Liver (tissue), 8 donors: ENCODE measurements at regions not wholly inside any gene's neighbourhood (a gene's known extent, or its start where the extent isn't known, plus 50 kb on each side); places are given as distances from the start of the nearest gene placed in this dataset.

ENCODE experiments used
- DNase-seq: peaks from one replicate; pipeline ENCODE4 v3.0.0-alpha.2; 2017; ENCODE audit warnings: low spot score
- H3K27ac ChIP-seq, 2 donors: one replicate each; pipeline ENCODE4 v1.7.0; 2013; ENCODE audit warnings: inconsistent platforms in 2 of 2, low read length in 2 of 2, control low read depth in 1 of 2, low read depth in 1 of 2, mild to moderate bottlenecking in 1 of 2
- H3K27me3 ChIP-seq, 4 donors: one replicate each; pipeline versions ENCODE4 v1.6.1 to v1.7.0; 2013; ENCODE audit warnings: low read length in 3 of 4, inconsistent platforms in 1 of 4, mild to moderate bottlenecking in 1 of 4, moderate library complexity in 1 of 4; ENCODE audit not compliant: control insufficient read depth in 4 of 4, insufficient read depth in 4 of 4
- H3K36me3 ChIP-seq, 4 donors: one replicate each; pipeline versions ENCODE4 v1.6.1 to v1.7.0; 2013; ENCODE audit warnings: low read length in 3 of 4, mild to moderate bottlenecking in 3 of 4, low read depth in 1 of 4, moderate library complexity in 1 of 4; ENCODE audit not compliant: control insufficient read depth in 4 of 4, insufficient read depth in 3 of 4
- H3K4me1 ChIP-seq, 4 donors: one replicate each; pipeline versions ENCODE4 v1.6.1 to v1.7.0; 2013; ENCODE audit warnings: low read length in 3 of 4, mild to moderate bottlenecking in 3 of 4, moderate library complexity in 1 of 4; ENCODE audit not compliant: control insufficient read depth in 4 of 4, insufficient read depth in 4 of 4
- H3K4me3 ChIP-seq, 3 donors: one replicate each; pipeline versions ENCODE4 v1.6.1 to v1.7.0; 2013; ENCODE audit warnings: low read length in 3 of 3, control low read depth in 1 of 3, low read depth in 1 of 3, mild to moderate bottlenecking in 1 of 3
- H3K9ac ChIP-seq, 2 donors: one replicate each; pipeline ENCODE4 v1.7.0; 2013; ENCODE audit warnings: low read length in 2 of 2, mild to moderate bottlenecking in 2 of 2, moderate library complexity in 2 of 2, control low read depth in 1 of 2, low read depth in 1 of 2
- H3K9me3 ChIP-seq, 4 donors: one replicate each; pipeline versions ENCODE4 v1.6.1 to v1.7.0; 2013; ENCODE audit warnings: low read length in 3 of 4; ENCODE audit not compliant: control insufficient read depth in 4 of 4
- ATF3 ChIP-seq: IDR thresholded peaks from 2 replicates; pipeline ENCODE4 v1.6.1; 2016; ENCODE audit warnings: antibody characterized with exemption
- CTCF ChIP-seq: fragments of 150-350 bp; IDR thresholded peaks from 2 replicates; pipeline ENCODE4 v1.5.1; 2017; ENCODE audit warnings: improper control_type of control experiment, low read depth, low read length; ENCODE audit not compliant: missing input control
- EGR1 ChIP-seq, 2 donors: IDR thresholded peaks; 2 replicates each; pipeline ENCODE4 v1.6.1; 2016 to 2018; ENCODE audit warnings: antibody characterized with exemption in 2 of 2, low read depth in 2 of 2
- FOXA1 ChIP-seq: IDR thresholded peaks from 2 replicates; pipeline ENCODE4 v1.6.1; 2016; ENCODE audit warnings: antibody characterized with exemption
- FOXA2 ChIP-seq: IDR thresholded peaks from 2 replicates; pipeline ENCODE4 v1.6.1; 2016; ENCODE audit warnings: antibody characterized with exemption
- GABPA ChIP-seq, 2 donors: IDR thresholded peaks in 1 of 2; conservative IDR thresholded peaks in 1 of 2; 2 replicates each; pipeline ENCODE4 v1.6.1; 2016; ENCODE audit warnings: antibody characterized with exemption in 2 of 2, mild to moderate bottlenecking in 1 of 2, moderate library complexity in 1 of 2
- HNF4A ChIP-seq, 2 donors: conservative IDR thresholded peaks; 2 replicates each; pipeline ENCODE4 v1.6.1; 2016; ENCODE audit warnings: antibody characterized with exemption in 2 of 2, mild to moderate bottlenecking in 2 of 2
- HNF4G ChIP-seq: IDR thresholded peaks from 2 replicates; pipeline ENCODE4 v1.6.1; 2016; ENCODE audit warnings: antibody characterized with exemption
- JUND ChIP-seq, 2 donors: IDR thresholded peaks; 2 replicates each; pipeline ENCODE4 v1.6.1; 2016; ENCODE audit warnings: antibody characterized with exemption in 2 of 2
- MAX ChIP-seq: IDR thresholded peaks from 2 replicates; pipeline ENCODE4 v1.6.1; 2016; ENCODE audit warnings: antibody characterized with exemption
- NR2F2 ChIP-seq: IDR thresholded peaks from 2 replicates; pipeline ENCODE4 v1.6.1; 2016; ENCODE audit warnings: antibody characterized with exemption
- RAD21 ChIP-seq, 2 donors: IDR thresholded peaks; 2 replicates each; pipeline ENCODE4 v1.6.1; 2016; ENCODE audit warnings: antibody characterized with exemption in 2 of 2, mild to moderate bottlenecking in 2 of 2
- REST ChIP-seq: IDR thresholded peaks from 2 replicates; pipeline ENCODE4 v1.6.1; 2016; ENCODE audit warnings: antibody characterized with exemption, mild to moderate bottlenecking
- RXRA ChIP-seq, 2 donors: IDR thresholded peaks; 2 replicates each; pipeline ENCODE4 v1.6.1; 2017 to 2018; ENCODE audit warnings: antibody characterized with exemption in 2 of 2, mild to moderate bottlenecking in 1 of 2
- SP1 ChIP-seq: IDR thresholded peaks from 2 replicates; pipeline ENCODE4 v1.6.1; 2018; ENCODE audit warnings: antibody characterized with exemption, mild to moderate bottlenecking
- TAF1 ChIP-seq: conservative IDR thresholded peaks from 2 replicates; pipeline ENCODE4 v1.6.1; 2016; ENCODE audit warnings: antibody characterized with exemption, mild to moderate bottlenecking
- YY1 ChIP-seq: IDR thresholded peaks from 2 replicates; pipeline ENCODE4 v1.6.1; 2016; ENCODE audit warnings: antibody characterized with exemption, mild to moderate bottlenecking
- ZBTB33 ChIP-seq: IDR thresholded peaks from 2 replicates; pipeline ENCODE4 v1.6.1; 2016; ENCODE audit warnings: antibody characterized with exemption
- WGBS: extraction: QIAGEN DNeasy Blood & Tissue Kit; methylation state at CpG from one replicate; pipeline ENCODE4 v1.1.7; 2013; 5-methylcytosine and 5-hydroxymethylcytosine counted together
- donor health status: healthy.
- donor health status: healthy.
- donor health status: healthy.
- donor health status: healthy.
- donor health status: healthy.

GRCh38 chr11:109939166-109939810, 153.9 kb upstream of the ZC3H12C start:
- Histone ChIP-seq H3K27ac (no peak overlapping the region), H3K36me3 (no peaks in the 10 kb centered on the region), H3K9ac (no peak overlapping the region), H3K4me3 (no peak overlapping the region), H3K9me3 (no peaks in the 10 kb centered on the region), H3K27me3 (no peaks in the 10 kb centered on the region), H3K4me1 (no peaks in the 10 kb centered on the region)
- TF ChIP-seq ATF3: no peak
- no peak for TF ChIP-seq HNF4G
- no peak for TF ChIP-seq YY1
- no peak for TF ChIP-seq NR2F2
- no peak for TF ChIP-seq RXRA (IDR thresholded peaks at IDR 0.05)
- peak; percentile 93 to 95 for TF ChIP-seq RAD21 (IDR thresholded peaks at IDR 0.05)
- no peak for TF ChIP-seq REST
- no peak for TF ChIP-seq JUND (IDR thresholded peaks at IDR 0.05)
- no peak for TF ChIP-seq MAX
- no peak for TF ChIP-seq ZBTB33
- TF ChIP-seq EGR1 (IDR thresholded peaks at IDR 0.05; ENCODE audit: low read depth in 2 of 2): no peak
- TF ChIP-seq FOXA1: no peak
- TF ChIP-seq CTCF: peak; percentile 60
- TF ChIP-seq GABPA (IDR thresholded peaks at IDR 0.05 in 1 of 2, conservative IDR thresholded peaks at IDR 0.05 in 1 of 2): no peak
- TF ChIP-seq TAF1: no peak
- TF ChIP-seq HNF4A (conservative IDR thresholded peaks at IDR 0.05): peak in 1 of 2 donors; percentile 30
- no peak for TF ChIP-seq SP1
- no peak for TF ChIP-seq FOXA2
- DNase-seq: no peak
- 0% methylated on average over 1 of the region's 1 CpG for WGBS
